ENCODE measurements at regions not wholly inside any gene's neighbourhood (a gene's known extent, or its start where the extent isn't known, plus 50 kb on each side); places are given as distances from the start of the nearest gene placed in this dataset.

GRCh38 chr10:83978681-83979383, 160.5 kb upstream of the GHITM start:
- Mint-ChIP-seq H3K27ac (no peak overlapping the region), H3K4me1 (ENCODE audit: low read depth in 2 of 2) (no peaks in the 10 kb centered on the region), H3K27me3 (peaks cover 0 to 10% of the 10 kb centered on the region in 2 donors), H3K4me3 (no peak overlapping the region), H3K9me3 (no peaks in the 10 kb centered on the region), H3K36me3 (ENCODE audit: insufficient read depth) (no peaks in the 10 kb centered on the region)
- ATAC-seq (replicated peaks) = no peak
- no peak for DNase-seq

- no peak for ATAC-seq (replicated peaks)
- Mint-ChIP-seq H3K27ac (no peak overlapping the region), H3K36me3 (ENCODE audit: insufficient read depth) (no peaks in the 10 kb centered on the region), H3K27me3 (peaks cover 14 to 25% of the 10 kb centered on the region in 2 donors), H3K4me3 (no peak overlapping the region), H3K4me1 (ENCODE audit: low read depth in 2 of 2) (no peaks in the 10 kb centered on the region), H3K9me3 (no peaks in the 10 kb centered on the region)
- no peak for DNase-seq
Observed at GRCh38 chr10:83982812-83983211, 156.5 kb upstream of the GHITM start.

- Mint-ChIP-seq H3K4me3 (no peak overlapping the region), H3K27ac (no peak overlapping the region), H3K4me1 (ENCODE audit: low read depth in 2 of 2) (no peaks in the 10 kb centered on the region), H3K36me3 (ENCODE audit: insufficient read depth) (no peaks in the 10 kb centered on the region), H3K27me3 (peaks cover 14 to 25% of the 10 kb centered on the region in 2 donors), H3K9me3 (no peaks in the 10 kb centered on the region)
- no peak for ATAC-seq (replicated peaks)
- DNase-seq = no peak
Observed at GRCh38 chr10:83983578-83984255, 155.6 kb upstream of the GHITM start.

- Mint-ChIP-seq H3K9me3 (no peaks in the 10 kb centered on the region), H3K4me3 (no peak overlapping the region), H3K27me3 (peaks cover 14 to 25% of the 10 kb centered on the region in 2 donors), H3K36me3 (ENCODE audit: insufficient read depth) (no peaks in the 10 kb centered on the region), H3K27ac (no peak overlapping the region), H3K4me1 (ENCODE audit: low read depth in 2 of 2) (no peaks in the 10 kb centered on the region)
- ATAC-seq (replicated peaks) (no peak), DNase-seq (no peak)
Observed at GRCh38 chr10:83984256-83984640, 155.1 kb upstream of the GHITM start.

GRCh38 chr10:83986800-83987199, 152.5 kb upstream of the GHITM start:
- H3K27me3 Mint-ChIP-seq = peaks cover 14 to 15% of the 10 kb centered on the region in 2 donors
- no peaks in the 10 kb centered on the region for H3K9me3 Mint-ChIP-seq
- no peaks in the 10 kb centered on the region for H3K4me1 Mint-ChIP-seq (ENCODE audit: low read depth in 2 of 2)
- ATAC-seq (replicated peaks) (no peak), DNase-seq (no peak)
- no peak overlapping the region for H3K4me3 Mint-ChIP-seq
- H3K27ac Mint-ChIP-seq = no peak overlapping the region
- no peaks in the 10 kb centered on the region for H3K36me3 Mint-ChIP-seq (ENCODE audit: insufficient read depth)

- peaks cover 14 to 15% of the 10 kb centered on the region in 2 donors for H3K27me3 Mint-ChIP-seq
- DNase-seq (no peak), ATAC-seq (replicated peaks) (no peak)
- H3K27ac Mint-ChIP-seq = no peak overlapping the region
- H3K9me3 Mint-ChIP-seq = no peaks in the 10 kb centered on the region
- H3K4me3 Mint-ChIP-seq = no peak overlapping the region
- H3K4me1 Mint-ChIP-seq (ENCODE audit: low read depth in 2 of 2) = peaks cover 0 to 2% of the 10 kb centered on the region in 2 donors
- no peaks in the 10 kb centered on the region for H3K36me3 Mint-ChIP-seq (ENCODE audit: insufficient read depth)
Observed at GRCh38 chr10:83987216-83987615, 152.1 kb upstream of the GHITM start.

GRCh38 chr10:83988435-83988834, 150.9 kb upstream of the GHITM start:
- ATAC-seq (replicated peaks) = no peak

GRCh38 chr10:83990126-83990525, 149.2 kb upstream of the GHITM start:
- DNase-seq = no peak
- peaks cover 14 to 15% of the 10 kb centered on the region in 2 donors for H3K27me3 Mint-ChIP-seq

More at GRCh38 chr10:83988435-83988834, 150.9 kb upstream of the GHITM start:
- Mint-ChIP-seq H3K27ac (no peak overlapping the region), H3K4me3 (no peak overlapping the region), H3K4me1 (ENCODE audit: low read depth in 2 of 2) (peaks cover 0 to 2% of the 10 kb centered on the region in 2 donors), H3K9me3 (no peaks in the 10 kb centered on the region), H3K27me3 (peaks cover 14 to 15% of the 10 kb centered on the region in 2 donors), H3K36me3 (ENCODE audit: insufficient read depth) (no peaks in the 10 kb centered on the region)
- DNase-seq = no peak

GRCh38 chr10:83991986-83992753, 147.1 kb upstream of the GHITM start:
- no peak for ATAC-seq (replicated peaks)

More at GRCh38 chr10:83990126-83990525, 149.2 kb upstream of the GHITM start:
- Mint-ChIP-seq H3K4me3 (no peak overlapping the region), H3K4me1 (ENCODE audit: low read depth in 2 of 2) (peaks cover 0 to 2% of the 10 kb centered on the region in 2 donors), H3K27ac (no peak overlapping the region), H3K36me3 (ENCODE audit: insufficient read depth) (no peaks in the 10 kb centered on the region), H3K9me3 (no peaks in the 10 kb centered on the region)
- no peak for ATAC-seq (replicated peaks)

GRCh38 chr10:83994325-83994724, 145.0 kb upstream of the GHITM start:
- Mint-ChIP-seq H3K9me3 (no peaks in the 10 kb centered on the region), H3K36me3 (ENCODE audit: insufficient read depth) (no peaks in the 10 kb centered on the region), H3K27me3 (peaks cover 6 to 20% of the 10 kb centered on the region in 2 donors), H3K4me3 (no peak overlapping the region), H3K27ac (no peak overlapping the region), H3K4me1 (ENCODE audit: low read depth in 2 of 2) (peaks cover 0 to 2% of the 10 kb centered on the region in 2 donors)
- ATAC-seq (replicated peaks) (no peak), DNase-seq (no peak)

More at GRCh38 chr10:83991986-83992753, 147.1 kb upstream of the GHITM start:
- H3K4me3 Mint-ChIP-seq = no peak overlapping the region
- H3K4me1 Mint-ChIP-seq (ENCODE audit: low read depth in 2 of 2) = peaks cover 0 to 2% of the 10 kb centered on the region in 2 donors
- DNase-seq = no peak
- no peak overlapping the region for H3K27ac Mint-ChIP-seq
- H3K9me3 Mint-ChIP-seq = no peaks in the 10 kb centered on the region
- no peaks in the 10 kb centered on the region for H3K36me3 Mint-ChIP-seq (ENCODE audit: insufficient read depth)
- peaks cover 0 to 12% of the 10 kb centered on the region in 2 donors for H3K27me3 Mint-ChIP-seq

GRCh38 chr10:83995738-83996331, 143.5 kb upstream of the GHITM start:
- Mint-ChIP-seq H3K9me3 (no peaks in the 10 kb centered on the region), H3K4me3 (peak overlapping the region in 1 of 2 donors; percentile 26), H3K4me1 (ENCODE audit: low read depth in 2 of 2) (peaks cover 0 to 2% of the 10 kb centered on the region in 2 donors), H3K27ac (peak overlapping the region in 1 of 2 donors; percentile 59), H3K36me3 (ENCODE audit: insufficient read depth) (no peaks in the 10 kb centered on the region), H3K27me3 (peaks cover 6 to 30% of the 10 kb centered on the region in 2 donors)
- DNase-seq (no peak), ATAC-seq (replicated peaks) (peak; percentile 61)

- Mint-ChIP-seq H3K27ac (no peak overlapping the region), H3K27me3 (peaks cover 32 to 34% of the 10 kb centered on the region in 2 donors), H3K4me1 (ENCODE audit: low read depth in 2 of 2) (no peaks in the 10 kb centered on the region), H3K4me3 (no peak overlapping the region), H3K36me3 (ENCODE audit: insufficient read depth) (no peaks in the 10 kb centered on the region), H3K9me3 (no peaks in the 10 kb centered on the region)
- no peak for ATAC-seq (replicated peaks)
- no peak for DNase-seq
Observed at GRCh38 chr10:84004221-84004620, 135.1 kb upstream of the GHITM start.

GRCh38 chr10:84005403-84005802, 133.9 kb upstream of the GHITM start:
- no peak overlapping the region for H3K27ac Mint-ChIP-seq
- H3K9me3 Mint-ChIP-seq = no peaks in the 10 kb centered on the region
- H3K4me1 Mint-ChIP-seq (ENCODE audit: low read depth in 2 of 2) = no peaks in the 10 kb centered on the region
- DNase-seq (no peak), ATAC-seq (replicated peaks) (no peak)
- no peaks in the 10 kb centered on the region for H3K36me3 Mint-ChIP-seq (ENCODE audit: insufficient read depth)
- H3K4me3 Mint-ChIP-seq = no peak overlapping the region
- H3K27me3 Mint-ChIP-seq = peaks cover 32 to 40% of the 10 kb centered on the region in 2 donors
